Loucy (cell line): ENCODE measurements at regions not wholly inside any gene's neighbourhood (a gene's known extent, or its start where the extent isn't known, plus 50 kb on each side); places are given as distances from the start of the nearest gene placed in this dataset.

Experiments used
- H2AFZ ChIP-seq: fragments of 200-600 bp; sonication (generic); 2 replicates; pipeline ENCODE4 v1.6.0; 2016; ENCODE audit warnings: antibody characterized with exemption, mild to moderate bottlenecking, low read length, moderate library complexity
- H3F3A ChIP-seq: fragments of 200-600 bp; 2 replicates; pipeline ENCODE4 v1.6.0; 2016; ENCODE audit warnings: antibody characterized with exemption, low read depth, mild to moderate bottlenecking
- H3K27me3 ChIP-seq: fragments of 200-600 bp; sonication (generic); 2 replicates; pipeline ENCODE4 v1.6.1; 2014; ENCODE audit warnings: low read length, mild to moderate bottlenecking; ENCODE audit not compliant: insufficient read depth, poor library complexity, severe bottlenecking
- H3K36me3 ChIP-seq: fragments of 200-600 bp; sonication (generic); 2 replicates; pipeline ENCODE4 v1.6.1; 2016; ENCODE audit warnings: low read length; ENCODE audit not compliant: insufficient read depth
- H3K4me1 ChIP-seq: fragments of 200-600 bp; sonication (generic); 2 replicates; pipeline ENCODE4 v1.5.1; 2014; ENCODE audit warnings: low read length, mild to moderate bottlenecking; ENCODE audit not compliant: insufficient read depth, poor library complexity, severe bottlenecking
- H3K4me2 ChIP-seq: fragments of 200-600 bp; sonication (generic); 2 replicates; pipeline ENCODE4 v1.6.0; 2014; ENCODE audit warnings: antibody characterized with exemption, low read length, low read depth, mild to moderate bottlenecking; ENCODE audit not compliant: poor library complexity, severe bottlenecking
- H3K4me3 ChIP-seq: fragments of 200-600 bp; sonication (generic); 2 replicates; pipeline ENCODE4 v1.5.1; 2014; ENCODE audit warnings: low read length, mild to moderate bottlenecking, mixed read lengths; ENCODE audit not compliant: poor library complexity, severe bottlenecking
- H3K79me2 ChIP-seq: fragments of 200-600 bp; sonication (generic); 2 replicates; pipeline ENCODE4 v1.6.1; 2014; ENCODE audit warnings: low read length; ENCODE audit not compliant: insufficient read depth
- H3K9ac ChIP-seq: fragments of 200-600 bp; sonication (generic); 2 replicates; pipeline ENCODE4 v1.6.0; 2014; ENCODE audit warnings: mild to moderate bottlenecking, low read depth, low read length, moderate library complexity; ENCODE audit not compliant: poor library complexity, severe bottlenecking
- H3K9me2 ChIP-seq: fragments of 200-600 bp; sonication (generic); replicated peaks from 2 replicates; pipeline ENCODE4 v1.6.1; 2016; ENCODE audit warnings: low read depth, low read length, mixed read lengths
- H3K9me3 ChIP-seq: fragments of 200-600 bp; sonication (generic); 2 replicates; pipeline ENCODE4 v1.6.1; 2014; ENCODE audit warnings: mild to moderate bottlenecking, antibody characterized with exemption, low read length, low read depth; ENCODE audit not compliant: insufficient read depth
- H4K20me1 ChIP-seq: fragments of 200-600 bp; sonication (generic); 2 replicates; pipeline ENCODE4 v1.6.0; 2014; ENCODE audit warnings: antibody characterized with exemption, low read length, mild to moderate bottlenecking; ENCODE audit not compliant: insufficient read depth, poor library complexity, severe bottlenecking
- EZH2phosphoT487 ChIP-seq: fragments of 200-600 bp; IDR thresholded peaks from 2 replicates; pipeline ENCODE4 v1.6.1; 2018; ENCODE audit warnings: antibody characterized with exemption, mild to moderate bottlenecking, moderate library complexity, borderline replicate concordance
- TF ChIP-seq, protein P1 (sequence below): fragments of 200-600 bp; sonication (generic); conservative IDR thresholded peaks from 2 replicates; pipeline ENCODE4 v1.5.1; 2014; ENCODE audit warnings: mild to moderate bottlenecking, antibody characterized with exemption, low read length

DNA sequence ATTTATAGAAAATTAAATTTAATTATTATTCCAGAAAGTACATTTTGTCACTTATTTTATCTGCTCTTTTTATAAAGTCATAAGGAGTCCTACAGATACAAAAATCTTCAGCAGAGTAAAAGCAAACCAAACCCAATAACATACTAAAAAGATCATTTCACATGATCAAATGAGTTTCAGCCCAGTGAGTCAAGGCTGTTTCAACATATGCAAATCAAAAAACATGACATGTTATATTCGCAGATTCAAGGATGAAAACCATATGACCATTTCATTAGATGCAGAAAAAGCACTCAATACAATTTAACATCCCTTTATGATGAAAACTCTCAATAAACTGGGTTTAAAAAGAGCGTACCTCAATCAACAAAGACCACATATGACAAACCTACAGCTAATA is 214.3 kb downstream of the FAT4 start:
- no peak overlapping the region for H3K9ac ChIP-seq
- no peak overlapping the region for H2AFZ ChIP-seq
- no peak overlapping the region for H3K4me2 ChIP-seq
- H3K4me1 ChIP-seq: no peaks in the 10 kb centered on the region
- H3K27me3 ChIP-seq: no peaks in the 10 kb centered on the region
- TF ChIP-seq EZH2phosphoT487: no peak
- TF ChIP-seq, protein P1, sequence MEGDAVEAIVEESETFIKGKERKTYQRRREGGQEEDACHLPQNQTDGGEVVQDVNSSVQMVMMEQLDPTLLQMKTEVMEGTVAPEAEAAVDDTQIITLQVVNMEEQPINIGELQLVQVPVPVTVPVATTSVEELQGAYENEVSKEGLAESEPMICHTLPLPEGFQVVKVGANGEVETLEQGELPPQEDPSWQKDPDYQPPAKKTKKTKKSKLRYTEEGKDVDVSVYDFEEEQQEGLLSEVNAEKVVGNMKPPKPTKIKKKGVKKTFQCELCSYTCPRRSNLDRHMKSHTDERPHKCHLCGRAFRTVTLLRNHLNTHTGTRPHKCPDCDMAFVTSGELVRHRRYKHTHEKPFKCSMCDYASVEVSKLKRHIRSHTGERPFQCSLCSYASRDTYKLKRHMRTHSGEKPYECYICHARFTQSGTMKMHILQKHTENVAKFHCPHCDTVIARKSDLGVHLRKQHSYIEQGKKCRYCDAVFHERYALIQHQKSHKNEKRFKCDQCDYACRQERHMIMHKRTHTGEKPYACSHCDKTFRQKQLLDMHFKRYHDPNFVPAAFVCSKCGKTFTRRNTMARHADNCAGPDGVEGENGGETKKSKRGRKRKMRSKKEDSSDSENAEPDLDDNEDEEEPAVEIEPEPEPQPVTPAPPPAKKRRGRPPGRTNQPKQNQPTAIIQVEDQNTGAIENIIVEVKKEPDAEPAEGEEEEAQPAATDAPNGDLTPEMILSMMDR: no peak
- no peaks in the 10 kb centered on the region for H3K9me3 ChIP-seq
- no peak overlapping the region for H3K4me3 ChIP-seq
- H3K36me3 ChIP-seq: no peaks in the 10 kb centered on the region
- no peaks in the 10 kb centered on the region for H3K79me2 ChIP-seq
- H3F3A ChIP-seq: no peaks in the 10 kb centered on the region
- no peaks in the 10 kb centered on the region for H3K9me2 ChIP-seq
- H4K20me1 ChIP-seq: no peaks in the 10 kb centered on the region

DNA sequence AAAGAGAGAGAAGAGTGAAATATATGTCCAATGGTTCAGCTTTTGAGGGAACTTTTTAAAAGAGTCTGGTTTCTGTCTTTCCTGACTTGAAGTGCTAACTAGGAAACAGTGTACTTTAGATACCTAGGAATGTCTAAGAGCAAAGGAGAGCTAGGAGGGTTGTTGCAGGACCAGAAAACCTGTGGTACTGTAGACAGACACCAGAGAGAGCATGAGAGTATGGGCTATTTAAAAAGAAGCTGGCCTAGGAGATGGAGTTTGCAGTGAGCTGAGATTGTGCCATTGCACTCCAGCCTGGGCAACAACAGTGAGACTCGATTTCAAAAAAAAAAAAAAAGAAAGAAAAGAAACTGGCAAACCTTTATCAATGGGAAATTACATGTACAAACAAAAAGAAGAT is 223.9 kb downstream of the FAT4 start:
- Histone ChIP-seq H3K79me2 (no peaks in the 10 kb centered on the region), H3K9me3 (no peaks in the 10 kb centered on the region), H3K4me2 (no peak overlapping the region), H3K36me3 (no peaks in the 10 kb centered on the region), H2AFZ (no peak overlapping the region), H3K9ac (no peak overlapping the region), H3K9me2 (no peaks in the 10 kb centered on the region), H3K27me3 (no peaks in the 10 kb centered on the region), H3K4me1 (no peaks in the 10 kb centered on the region), H4K20me1 (no peaks in the 10 kb centered on the region), H3K4me3 (no peak overlapping the region), H3F3A (no peaks in the 10 kb centered on the region)
- TF ChIP-seq EZH2phosphoT487: no peak
- TF ChIP-seq, protein P1: no peak

DNA sequence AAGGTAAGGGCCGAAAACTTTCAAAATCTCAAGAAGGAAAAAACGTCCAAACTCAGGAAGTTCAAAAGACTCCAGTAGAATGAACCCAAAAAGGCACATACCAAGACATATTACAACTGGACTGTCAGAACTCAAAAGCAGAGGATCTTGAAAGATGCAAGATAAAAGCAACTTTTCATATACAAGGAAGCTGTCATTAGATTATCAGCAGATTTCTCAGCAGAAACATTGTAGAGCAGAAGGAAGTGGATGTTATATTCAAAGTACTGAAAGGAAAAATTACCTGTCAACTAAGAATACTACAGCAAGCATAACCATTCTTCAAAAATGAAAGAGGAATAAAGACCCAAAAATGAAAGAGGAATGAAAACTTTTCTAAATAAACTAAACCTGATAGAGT is 224.9 kb downstream of the FAT4 start:
- H3F3A ChIP-seq: no peaks in the 10 kb centered on the region
- no peaks in the 10 kb centered on the region for H3K4me1 ChIP-seq
- no peak for TF ChIP-seq EZH2phosphoT487
- TF ChIP-seq, protein P1: no peak
- H3K79me2 ChIP-seq: no peaks in the 10 kb centered on the region
- H3K9ac ChIP-seq: no peak overlapping the region
- no peaks in the 10 kb centered on the region for H3K9me2 ChIP-seq
- no peaks in the 10 kb centered on the region for H3K27me3 ChIP-seq
- no peaks in the 10 kb centered on the region for H3K9me3 ChIP-seq
- no peak overlapping the region for H2AFZ ChIP-seq
- no peak overlapping the region for H3K4me2 ChIP-seq
- H4K20me1 ChIP-seq: no peaks in the 10 kb centered on the region
- H3K4me3 ChIP-seq: no peak overlapping the region
- no peaks in the 10 kb centered on the region for H3K36me3 ChIP-seq
